GM21825 (cell line): ENCODE measurements at regions not wholly inside any gene's neighbourhood (a gene's known extent, or its start where the extent isn't known, plus 50 kb on each side); places are given as distances from the start of the nearest gene placed in this dataset.
"Not testable (repeated sequence)": the region's sequence is repeated elsewhere in the genome, so short reads cannot be mapped to it uniquely, and the experiment has no call there.

Experiments
- ATAC-seq: cut with Tn5 transposase; IDR thresholded peaks from one replicate; pipeline ENCODE4 v1.9.1; 2021; ENCODE audit warnings: mild to moderate bottlenecking, moderate library complexity; ENCODE audit not compliant: unreplicated experiment

- ATAC-seq, result no peak
Observed at GRCh38 chr4:66489370-66489769, 819.1 kb upstream of the EPHA5 start.

DNA sequence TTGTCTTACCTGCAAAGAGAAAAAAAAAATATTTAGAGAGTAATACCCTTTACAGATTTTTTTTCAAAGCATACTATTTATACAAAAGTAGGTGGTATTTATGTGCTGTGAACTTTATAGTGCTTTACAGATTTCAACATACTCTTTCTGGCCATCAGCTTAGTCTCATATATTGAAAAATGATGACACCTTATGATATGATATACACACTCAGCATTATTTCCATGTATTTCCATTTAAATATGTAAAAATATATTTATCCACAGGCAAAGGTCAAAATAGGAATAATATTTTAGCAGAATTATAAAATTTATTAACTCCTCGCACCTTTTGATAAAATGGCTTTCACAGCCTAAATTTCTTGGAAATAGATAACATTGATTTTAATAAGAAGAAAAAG is 815.8 kb upstream of the EPHA5 start:
- no peak for ATAC-seq

DNA sequence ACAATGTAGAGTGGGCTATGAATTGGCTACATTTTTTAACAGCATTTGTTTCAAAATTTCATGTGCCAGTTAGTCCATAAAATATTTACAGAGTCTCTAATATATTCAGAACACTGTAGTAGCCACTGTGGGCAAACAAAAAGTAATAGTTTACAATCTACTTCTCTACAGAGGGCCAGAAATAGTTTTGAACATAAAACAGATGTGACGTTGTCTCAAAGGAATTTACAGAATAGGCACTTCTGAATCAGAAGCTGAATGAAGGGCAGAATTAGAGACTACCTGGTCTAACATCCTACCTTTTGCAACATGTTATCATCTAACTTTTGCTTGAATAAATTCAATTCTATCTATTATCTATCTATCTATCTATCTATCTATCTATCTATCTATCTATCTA is 811.9 kb upstream of the EPHA5 start:
- no peak for ATAC-seq

DNA sequence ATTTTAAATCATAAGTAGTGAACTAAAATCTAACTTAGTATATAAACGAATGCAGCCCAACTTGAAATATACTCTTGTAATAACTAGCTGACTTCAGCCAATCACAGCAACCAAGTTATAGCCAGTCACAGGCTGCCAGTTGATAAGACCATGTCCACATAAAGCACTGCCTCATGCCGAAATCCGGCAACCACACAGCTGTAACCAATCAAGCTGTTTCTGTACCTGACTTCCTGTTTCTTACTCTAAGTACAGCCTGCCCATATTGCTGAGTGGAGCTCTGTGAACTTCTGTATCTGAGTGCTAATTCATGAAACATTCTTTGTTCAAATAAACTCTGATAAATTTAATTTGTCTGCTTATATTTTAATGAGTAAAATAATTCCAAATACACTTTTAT is 805.3 kb upstream of the EPHA5 start:
- no peak for ATAC-seq

DNA sequence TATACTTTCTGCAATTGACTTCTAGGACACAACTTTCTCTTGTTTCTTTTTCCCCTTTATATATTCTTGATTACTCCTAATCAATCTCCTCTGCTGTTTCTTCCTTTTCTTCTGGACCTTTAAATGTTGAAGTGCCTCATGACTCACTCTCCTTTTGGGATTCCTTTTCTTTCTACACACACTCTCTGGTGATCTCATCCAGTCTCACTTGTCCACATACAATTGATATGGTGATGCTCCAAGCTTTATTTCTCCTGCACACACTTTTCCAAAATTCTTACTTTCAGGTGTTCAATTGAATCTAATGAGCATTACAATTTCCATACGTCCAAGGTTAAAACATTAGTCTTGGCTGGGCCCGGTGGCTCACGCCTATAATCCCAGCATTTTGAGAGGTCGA is 794.8 kb upstream of the EPHA5 start:
- no peak for ATAC-seq

DNA sequence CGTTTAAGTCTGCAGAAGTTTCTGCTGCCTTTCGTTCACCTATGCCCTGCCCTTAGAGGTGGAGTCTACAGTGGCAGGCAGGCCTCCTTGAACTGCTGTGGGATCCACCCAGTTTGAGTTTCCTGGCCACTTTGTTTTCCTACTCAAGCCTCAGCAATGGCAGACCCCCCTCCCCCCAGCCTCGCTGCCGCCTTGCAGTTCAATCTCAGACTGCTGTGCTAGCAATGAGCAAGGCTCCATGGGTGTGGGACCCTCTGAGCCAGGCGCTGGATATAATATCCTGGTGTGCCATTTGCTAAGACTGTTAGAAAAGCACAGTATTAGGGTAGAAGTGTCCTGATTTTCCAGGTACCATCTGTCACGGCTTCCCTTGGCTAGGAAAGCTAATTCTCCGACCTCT is 792.6 kb upstream of the EPHA5 start:
- ATAC-seq, result not testable (repeated sequence)

- ATAC-seq, result no peak
Observed at GRCh38 chr4:66451741-66452140, 781.5 kb upstream of the EPHA5 start.

DNA sequence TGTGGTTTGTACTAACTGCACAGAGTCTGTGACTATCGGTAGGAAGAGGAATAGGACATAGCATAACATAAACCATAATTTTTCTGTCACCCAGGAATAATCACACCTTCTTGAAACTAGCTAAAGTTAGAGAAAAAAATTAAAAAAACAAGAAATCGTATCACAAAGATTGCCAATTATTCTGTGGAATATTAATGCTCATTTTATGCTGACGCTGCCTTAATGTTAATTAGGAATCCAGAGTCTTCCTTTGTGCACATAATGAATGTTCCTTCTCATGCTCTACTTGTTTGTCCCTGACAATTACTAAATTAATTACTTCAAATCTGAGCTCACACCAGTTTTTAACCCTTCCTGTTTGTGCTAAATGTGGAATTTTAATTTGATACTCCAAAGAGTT is 772.7 kb upstream of the EPHA5 start:
- no peak for ATAC-seq

DNA sequence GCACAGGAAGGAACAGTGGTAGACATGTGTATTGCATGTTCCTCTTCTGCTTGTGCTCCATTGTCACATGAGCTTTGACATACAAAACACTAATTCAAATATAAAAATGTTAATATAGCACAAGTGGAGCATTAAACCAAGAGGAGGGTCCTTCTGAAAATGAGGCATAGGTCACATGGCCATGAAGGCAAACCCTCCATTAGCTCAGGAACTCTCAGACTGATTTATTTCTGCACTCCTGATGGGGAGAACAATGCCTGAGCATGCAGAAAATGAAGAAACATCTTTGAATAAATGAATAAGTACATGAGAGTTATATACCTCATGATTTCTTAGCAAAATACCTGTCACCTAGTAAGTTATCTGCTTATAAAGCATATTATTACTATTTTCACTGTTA is 769.2 kb upstream of the EPHA5 start:
- no peak for ATAC-seq

- ATAC-seq, result no peak
Observed at GRCh38 chr4:66433706-66434105, 763.4 kb upstream of the EPHA5 start.

DNA sequence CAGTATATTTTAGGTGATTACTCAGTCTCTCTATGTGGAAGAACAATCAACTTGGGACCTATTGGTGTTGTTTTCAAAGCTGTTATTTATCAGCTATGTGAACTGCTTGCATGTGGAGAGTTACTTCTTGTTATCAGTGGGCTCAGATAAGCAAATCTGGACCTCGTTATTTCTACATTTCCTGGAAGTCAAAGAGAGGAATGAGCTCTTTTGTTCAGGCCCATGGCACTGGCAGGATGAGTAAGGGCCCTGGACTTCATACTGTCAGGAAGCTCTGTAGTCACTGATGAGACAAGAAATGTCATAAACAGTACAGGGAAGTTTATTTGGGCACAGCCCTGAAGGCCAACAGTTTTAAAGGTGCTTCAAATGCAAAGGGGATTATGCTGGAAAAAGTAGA is 760.6 kb upstream of the EPHA5 start:
- ATAC-seq, result no peak

- ATAC-seq, result no peak
Observed at GRCh38 chr4:66429276-66429675, 759.0 kb upstream of the EPHA5 start.

DNA sequence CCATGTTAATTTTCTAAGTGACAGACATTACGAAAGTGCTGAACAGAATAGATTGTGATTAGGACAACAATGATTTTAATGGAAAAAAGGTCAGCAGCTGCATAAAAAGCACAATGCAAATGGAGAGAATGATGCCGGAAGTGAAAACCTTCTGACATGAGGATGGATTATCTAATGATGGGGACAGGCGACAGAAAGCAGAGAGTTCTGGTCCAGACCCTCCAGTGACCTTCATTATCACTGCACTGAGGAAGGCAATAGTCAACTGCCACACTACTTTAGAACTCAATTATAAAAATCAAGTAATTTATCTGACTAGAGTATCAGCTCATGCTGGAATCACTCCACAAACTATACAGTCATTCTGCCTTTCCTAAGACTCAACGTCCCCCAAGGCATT is 746.1 kb upstream of the EPHA5 start:
- ATAC-seq, result no peak

GRCh38 chr4:66404141-66404540 is 733.9 kb upstream of the EPHA5 start:
- ATAC-seq, result no peak

DNA sequence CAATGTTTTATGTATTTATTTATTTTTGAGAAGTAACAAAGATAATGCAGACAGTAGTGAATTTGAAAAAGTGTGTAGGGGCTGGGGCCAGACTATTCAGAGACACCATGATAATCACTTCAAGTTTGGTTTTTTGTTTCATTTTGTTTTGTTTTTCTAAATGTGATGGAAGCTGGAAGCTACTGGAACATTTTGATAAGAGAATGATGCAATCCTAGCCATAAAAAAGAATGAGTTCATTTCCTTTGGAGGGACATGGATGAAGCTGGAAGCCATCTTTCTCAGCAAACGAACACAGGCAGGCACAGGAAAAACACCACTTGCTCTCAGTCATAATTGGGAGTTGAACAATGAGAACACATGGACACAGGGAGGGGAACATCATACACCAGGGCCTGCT is 706.6 kb upstream of the EPHA5 start:
- ATAC-seq, result no peak

- no peak for ATAC-seq
Observed at GRCh38 chr4:66376396-66376795, 706.1 kb upstream of the EPHA5 start.

DNA sequence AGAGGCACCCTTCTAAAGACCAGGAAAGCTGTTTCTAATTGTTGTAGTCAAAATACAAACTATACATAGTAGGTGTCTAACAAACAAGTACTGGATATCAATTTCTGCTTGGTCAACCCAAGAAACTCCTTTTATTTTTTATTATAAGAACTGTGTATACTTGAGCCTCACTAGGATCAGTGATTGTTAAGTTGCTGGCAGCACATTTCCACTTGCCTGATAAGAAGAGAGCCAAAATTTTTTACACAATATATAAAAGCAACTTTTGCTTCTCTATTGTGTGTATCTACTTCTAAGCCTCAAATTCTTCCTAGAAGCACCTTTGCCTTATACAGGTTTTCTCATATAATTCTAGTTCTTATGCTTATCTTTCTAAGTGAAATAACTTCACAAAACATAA is 703.0 kb upstream of the EPHA5 start:
- no peak for ATAC-seq

DNA sequence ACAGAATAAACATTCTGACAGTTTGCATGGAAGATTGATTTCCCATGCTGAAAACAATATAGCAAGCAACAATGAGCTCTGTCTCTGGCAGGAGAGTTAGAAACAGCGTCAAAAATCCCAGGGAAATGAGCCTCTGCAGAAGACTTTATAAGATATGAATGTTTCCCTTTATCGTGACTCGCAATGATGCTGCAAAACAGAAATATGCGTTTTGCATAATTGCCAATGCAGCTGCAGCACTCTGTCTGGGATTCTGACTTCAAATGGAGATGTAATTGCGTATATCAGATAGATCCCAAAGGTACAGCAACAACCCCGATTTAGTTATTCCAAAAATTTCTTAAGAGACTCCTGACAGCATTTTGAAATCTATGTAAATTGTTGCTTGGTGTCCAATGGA is 702.4 kb upstream of the EPHA5 start:
- ATAC-seq, result no peak

DNA sequence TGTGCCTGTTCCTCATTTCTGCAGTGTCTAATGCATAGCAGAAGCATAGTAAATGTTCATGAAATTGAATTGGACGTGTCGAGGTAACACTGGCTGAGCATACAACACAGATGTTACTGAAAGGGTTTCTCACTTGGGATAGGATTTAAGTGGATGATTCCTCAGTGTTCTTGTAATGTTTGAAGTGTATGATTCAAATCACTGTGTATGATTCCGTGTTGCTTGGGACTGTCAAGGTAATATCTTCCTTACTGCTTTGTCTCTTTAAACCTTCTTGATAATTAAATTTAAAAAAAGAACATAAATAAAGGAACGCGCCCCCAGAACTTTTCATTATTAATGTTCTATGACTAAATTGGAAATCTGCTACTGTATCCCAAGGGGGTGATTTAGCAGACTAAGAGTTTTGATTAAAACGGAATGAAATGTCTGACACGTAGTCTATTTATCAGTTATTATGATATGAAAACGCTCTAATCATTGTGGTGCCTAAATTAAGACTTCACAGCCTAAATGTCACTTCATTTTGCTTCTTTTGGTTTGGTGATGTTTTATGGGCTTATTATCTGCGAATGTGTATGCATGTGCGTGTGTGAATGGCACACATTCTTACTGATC is 696.9 kb upstream of the EPHA5 start:
- ATAC-seq, result no peak

- not testable (repeated sequence) for ATAC-seq
Observed at GRCh38 chr4:66360395-66360794, 690.1 kb upstream of the EPHA5 start.

DNA sequence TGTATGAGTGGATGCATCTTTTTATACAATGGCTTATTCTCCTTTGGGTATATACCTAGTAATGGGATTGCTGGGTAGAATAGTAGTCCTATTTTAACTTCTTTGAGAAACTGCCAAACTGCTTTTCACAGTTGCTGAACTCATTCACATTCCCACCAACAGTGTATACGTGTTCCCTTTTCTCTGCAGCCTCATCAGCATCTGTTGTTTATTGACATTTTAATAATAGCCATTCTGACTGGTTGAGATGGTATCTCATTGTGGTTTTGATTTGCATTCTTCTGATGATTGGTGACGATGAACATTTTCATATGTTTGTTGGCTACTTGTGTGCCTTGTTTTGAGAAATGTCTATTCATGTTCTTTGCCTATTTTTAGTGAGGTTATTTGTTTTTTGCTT is 687.0 kb upstream of the EPHA5 start:
- ATAC-seq, result no peak

- ATAC-seq, result no peak
Observed at GRCh38 chr4:66355328-66355727, 685.0 kb upstream of the EPHA5 start.

DNA sequence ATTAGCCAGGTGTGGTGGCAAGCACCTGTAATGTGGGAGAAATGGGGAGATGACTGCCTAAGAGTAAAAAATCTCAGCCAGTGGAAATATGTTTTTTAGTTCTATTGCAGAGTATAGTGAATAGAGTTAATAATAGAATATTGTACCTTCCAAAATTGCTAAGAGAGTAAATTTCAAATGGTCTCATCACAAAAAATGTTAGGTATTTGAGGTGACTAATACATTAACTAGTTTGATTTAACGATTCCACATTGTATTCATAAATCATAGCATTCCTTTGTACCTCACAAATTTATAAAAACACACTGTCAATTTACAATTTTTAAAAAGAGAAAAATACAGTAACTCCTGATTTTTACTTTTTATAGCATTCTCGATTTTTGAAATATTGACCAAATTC is 681.5 kb upstream of the EPHA5 start:
- no peak for ATAC-seq
